Neuron (in vitro differentiated cells): ENCODE measurements at regions not wholly inside any gene's neighbourhood (a gene's known extent, or its start where the extent isn't known, plus 50 kb on each side); places are given as distances from the start of the nearest gene placed in this dataset.
"Not testable (repeated sequence)": the region's sequence is repeated elsewhere in the genome, so short reads cannot be mapped to it uniquely, and the experiment has no call there.

Experiments
- H2AFZ ChIP-seq: one replicate; pipeline ENCODE4 v1.6.1; 2013; ENCODE audit warnings: low read depth, mild to moderate bottlenecking, inconsistent platforms, low read length, moderate library complexity
- H3K27me3 ChIP-seq: one replicate; pipeline ENCODE4 v1.6.1; 2013; ENCODE audit warnings: low read length; ENCODE audit not compliant: insufficient read depth
- H3K36me3 ChIP-seq: one replicate; pipeline ENCODE4 v1.6.1; 2013; ENCODE audit warnings: low read length; ENCODE audit not compliant: insufficient read depth
- H3K4me1 ChIP-seq: one replicate; pipeline ENCODE4 v1.6.1; 2013; ENCODE audit warnings: low read length; ENCODE audit not compliant: insufficient read depth
- H3K4me3 ChIP-seq: 2 replicates; pipeline ENCODE4 v1.5.1; 2013; ENCODE audit warnings: mild to moderate bottlenecking, low read length, moderate library complexity
- H3K9me3 ChIP-seq: one replicate; pipeline ENCODE4 v1.6.1; 2013; ENCODE audit warnings: low read length

DNA sequence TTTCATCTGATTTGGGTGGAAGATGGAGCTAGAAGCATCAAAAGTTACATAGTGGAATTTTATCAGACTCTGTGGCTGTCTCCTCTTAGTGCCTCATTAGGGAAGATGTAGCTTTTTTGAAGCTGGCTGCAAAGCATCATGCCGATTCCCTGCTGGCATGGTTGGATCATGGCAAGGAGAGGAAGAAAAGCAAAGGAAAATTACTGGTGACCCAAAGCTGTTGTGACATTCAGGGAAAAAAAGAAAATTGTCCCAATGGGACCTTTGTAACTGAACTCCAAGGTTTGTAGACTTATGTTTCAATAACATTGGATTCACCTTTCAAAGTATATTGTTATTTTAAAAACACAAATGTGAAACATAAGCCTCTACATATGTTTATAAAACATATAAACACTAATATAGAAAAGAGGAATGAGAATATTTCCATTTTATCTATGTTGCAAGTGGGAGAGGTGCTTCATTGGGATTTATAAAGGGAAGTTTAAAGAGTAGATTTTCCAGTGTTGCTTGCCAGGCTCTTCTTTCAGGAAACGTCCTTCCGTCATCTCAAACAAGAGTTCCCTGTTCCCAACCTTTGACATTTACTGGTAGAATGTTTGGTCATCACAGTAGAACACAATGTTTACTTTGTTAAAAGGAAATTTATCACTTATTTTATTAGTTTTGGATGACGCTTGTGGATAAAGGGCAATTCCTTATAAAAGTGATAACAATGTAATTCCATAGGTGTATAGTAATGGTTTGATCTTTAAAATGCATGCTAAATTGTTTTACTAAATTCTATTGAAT is 190.1 kb upstream of the GPRIN3 start:
- H3K4me3 ChIP-seq = no peak overlapping the region
- no peaks in the 10 kb centered on the region for H3K9me3 ChIP-seq
- H2AFZ ChIP-seq = no peak overlapping the region
- no peaks in the 10 kb centered on the region for H3K27me3 ChIP-seq
- no peaks in the 10 kb centered on the region for H3K36me3 ChIP-seq
- H3K4me1 ChIP-seq = no peaks in the 10 kb centered on the region

DNA sequence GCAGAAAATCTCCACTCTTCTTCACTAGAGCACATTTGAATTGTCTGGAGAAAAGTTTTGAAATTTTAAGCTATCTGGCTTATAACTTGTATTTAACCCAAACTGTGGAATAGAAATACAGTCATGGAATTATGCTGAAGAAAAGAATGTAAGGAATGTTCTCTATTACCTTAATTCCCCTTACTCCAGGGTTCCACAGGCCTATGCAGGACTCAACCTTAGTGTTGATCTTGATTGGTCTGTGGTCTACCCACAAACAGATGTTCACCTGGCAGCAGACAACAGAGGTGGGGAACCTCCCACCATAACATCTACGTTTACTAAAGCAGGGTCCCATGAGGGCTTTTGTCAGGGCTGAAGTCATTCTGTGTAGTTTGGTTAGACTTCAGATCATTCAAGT is 189.3 kb upstream of the GPRIN3 start:
- H3K4me3 ChIP-seq = no peak overlapping the region
- no peaks in the 10 kb centered on the region for H3K4me1 ChIP-seq
- no peaks in the 10 kb centered on the region for H3K27me3 ChIP-seq
- H3K9me3 ChIP-seq = no peaks in the 10 kb centered on the region
- H3K36me3 ChIP-seq = no peaks in the 10 kb centered on the region
- H2AFZ ChIP-seq = no peak overlapping the region

DNA sequence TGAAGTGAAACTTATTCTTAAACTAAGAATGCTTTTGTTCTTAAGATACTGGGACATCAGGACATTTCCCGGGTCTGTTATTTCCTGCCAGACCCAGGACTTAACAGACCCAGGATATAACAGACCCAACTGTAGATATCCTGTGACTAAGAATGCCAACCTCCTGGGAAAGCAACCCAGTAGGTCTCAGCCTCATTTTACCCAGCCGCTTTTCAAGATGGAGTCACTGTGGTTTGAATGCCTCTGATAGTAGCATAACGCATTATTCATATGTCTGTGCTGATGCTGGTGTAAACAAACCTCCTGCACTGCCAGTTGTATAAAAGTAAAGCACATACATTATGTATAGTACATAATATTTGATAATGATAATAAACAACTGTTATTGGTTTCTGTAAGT is 185.8 kb upstream of the GPRIN3 start:
- H2AFZ ChIP-seq = no peak overlapping the region
- H3K4me1 ChIP-seq = peaks cover 2% of the 10 kb centered on the region
- H3K27me3 ChIP-seq = no peaks in the 10 kb centered on the region
- H3K4me3 ChIP-seq = no peak overlapping the region
- H3K36me3 ChIP-seq = no peaks in the 10 kb centered on the region
- no peaks in the 10 kb centered on the region for H3K9me3 ChIP-seq

DNA sequence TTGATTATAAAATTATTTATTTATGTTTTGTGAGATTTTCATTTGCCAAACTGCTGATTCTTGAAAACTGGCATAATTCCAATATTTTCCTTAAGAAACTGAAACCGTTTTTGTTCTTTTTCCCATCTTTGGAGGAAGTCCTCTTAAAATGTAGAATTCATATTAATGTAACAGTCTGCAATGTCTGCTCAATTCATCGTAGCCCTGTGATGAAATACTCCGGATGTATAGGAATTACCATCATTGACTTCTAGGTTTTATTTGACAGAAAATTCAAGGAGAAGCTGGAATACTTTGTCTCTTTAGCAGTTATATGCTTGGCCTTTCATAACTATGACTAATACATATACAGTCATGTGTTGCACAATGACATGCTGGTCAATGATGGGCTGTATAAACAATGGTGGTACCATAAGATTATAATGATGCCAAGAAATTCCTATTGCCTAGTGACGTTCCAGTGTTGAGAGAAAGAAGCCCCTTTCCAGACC is 185.0 kb upstream of the GPRIN3 start:
- no peaks in the 10 kb centered on the region for H3K9me3 ChIP-seq
- no peaks in the 10 kb centered on the region for H3K36me3 ChIP-seq
- peaks cover 2% of the 10 kb centered on the region for H3K4me1 ChIP-seq
- H3K27me3 ChIP-seq = no peaks in the 10 kb centered on the region
- no peak overlapping the region for H2AFZ ChIP-seq
- H3K4me3 ChIP-seq = no peak overlapping the region

DNA sequence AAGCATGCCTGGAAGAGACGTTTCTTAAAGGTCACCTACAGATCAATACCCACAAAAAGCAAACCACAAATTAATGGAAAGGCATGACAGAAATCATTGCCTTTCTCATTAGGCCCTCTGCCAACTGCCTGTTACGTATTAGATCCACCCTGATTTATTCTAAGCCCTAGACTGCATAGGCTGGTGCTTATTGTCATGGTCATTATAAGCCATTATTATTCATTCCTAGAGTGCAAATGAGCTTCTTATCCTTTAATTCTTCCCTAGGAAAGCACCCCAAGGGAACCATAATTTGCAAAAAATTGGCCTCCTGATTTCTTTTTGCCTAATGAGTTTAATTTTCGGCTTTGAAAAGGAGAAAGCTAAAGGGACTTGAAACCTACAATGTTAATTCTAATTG is 184.2 kb upstream of the GPRIN3 start:
- Histone ChIP-seq H3K9me3 (no peaks in the 10 kb centered on the region), H3K4me1 (peaks cover 2% of the 10 kb centered on the region), H3K36me3 (no peaks in the 10 kb centered on the region), H2AFZ (no peak overlapping the region), H3K27me3 (no peaks in the 10 kb centered on the region), H3K4me3 (no peak overlapping the region)

DNA sequence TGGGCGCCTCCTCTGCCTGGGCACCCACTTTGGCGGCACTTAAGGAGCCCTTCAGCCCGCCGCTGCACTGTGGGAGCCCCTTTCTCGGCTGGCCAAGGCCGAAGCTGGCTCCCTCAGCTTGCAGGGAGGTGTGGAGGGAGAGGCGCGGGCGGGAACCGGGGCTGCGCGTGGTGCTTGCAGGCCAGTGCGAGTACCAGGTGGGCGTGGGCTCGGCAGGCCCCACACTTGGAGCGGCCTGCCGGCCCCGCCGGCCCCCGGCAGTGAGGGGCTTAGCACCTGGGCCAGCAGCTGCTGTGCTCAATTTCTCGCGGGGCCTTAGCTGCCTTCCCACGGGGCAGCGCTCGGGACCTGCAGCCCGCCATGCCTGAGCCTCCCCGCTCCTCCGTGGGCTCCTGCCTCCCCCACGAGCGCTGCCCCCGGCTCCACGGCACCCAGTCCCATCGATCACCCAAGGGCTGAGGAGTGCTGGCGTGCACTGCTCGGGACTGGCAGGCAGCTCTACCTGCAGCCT is 182.4 kb upstream of the GPRIN3 start:
- not testable (repeated sequence) for H2AFZ ChIP-seq, H3K9me3 ChIP-seq, H3K27me3 ChIP-seq, H3K36me3 ChIP-seq, H3K4me3 ChIP-seq, H3K4me1 ChIP-seq

DNA sequence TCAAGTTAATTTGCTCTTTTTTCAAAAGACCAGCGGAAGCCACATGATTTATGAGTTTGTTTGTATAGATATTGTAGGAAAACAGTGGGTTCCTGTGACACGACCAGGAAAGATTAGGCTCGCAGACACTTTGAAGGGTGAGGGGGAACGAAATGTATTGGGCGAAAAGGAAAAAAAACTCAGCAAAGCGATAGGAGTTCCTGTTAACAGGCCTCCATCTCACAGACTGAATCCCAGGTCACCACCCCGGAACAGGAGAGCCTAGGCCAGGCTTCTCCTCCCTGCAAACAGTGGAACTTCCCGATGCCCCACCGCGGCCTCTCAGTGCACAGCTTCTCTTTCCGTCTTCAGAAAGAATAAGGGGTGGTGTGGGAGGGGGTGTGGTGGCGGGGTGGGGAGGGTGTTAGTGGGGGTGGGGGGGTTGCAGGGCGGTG is 181.8 kb upstream of the GPRIN3 start:
- Histone ChIP-seq H2AFZ (no peak overlapping the region), H3K4me1 (peaks cover 2% of the 10 kb centered on the region), H3K9me3 (no peaks in the 10 kb centered on the region)

DNA sequence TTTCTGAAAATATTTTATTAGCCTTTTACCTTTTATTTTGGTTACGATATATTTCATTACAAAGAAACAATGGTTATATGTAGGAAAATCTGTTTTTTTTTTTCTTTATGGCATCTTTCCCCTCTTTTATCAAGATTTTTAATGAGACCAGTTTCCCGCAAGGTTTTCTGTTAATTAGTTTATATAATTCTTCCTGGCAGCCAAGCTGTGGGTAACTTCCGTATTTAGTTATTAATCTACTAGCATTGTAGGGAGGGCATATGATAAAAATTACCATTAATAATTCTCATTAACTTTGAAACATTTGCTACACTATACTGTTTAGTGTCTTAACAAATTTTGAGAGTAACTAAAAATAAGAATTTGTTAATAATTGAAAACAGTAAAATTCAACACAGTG is 181.1 kb upstream of the GPRIN3 start:
- peaks cover 2% of the 10 kb centered on the region for H3K4me1 ChIP-seq
- H2AFZ ChIP-seq = no peak overlapping the region
- H3K36me3 ChIP-seq = no peaks in the 10 kb centered on the region
- no peaks in the 10 kb centered on the region for H3K9me3 ChIP-seq
- H3K27me3 ChIP-seq = no peaks in the 10 kb centered on the region
- no peak overlapping the region for H3K4me3 ChIP-seq

More for the DNA sequence above, 181.8 kb upstream of the GPRIN3 start:
- Histone ChIP-seq H3K4me3 (no peak overlapping the region), H3K36me3 (no peaks in the 10 kb centered on the region), H3K27me3 (no peaks in the 10 kb centered on the region)

DNA sequence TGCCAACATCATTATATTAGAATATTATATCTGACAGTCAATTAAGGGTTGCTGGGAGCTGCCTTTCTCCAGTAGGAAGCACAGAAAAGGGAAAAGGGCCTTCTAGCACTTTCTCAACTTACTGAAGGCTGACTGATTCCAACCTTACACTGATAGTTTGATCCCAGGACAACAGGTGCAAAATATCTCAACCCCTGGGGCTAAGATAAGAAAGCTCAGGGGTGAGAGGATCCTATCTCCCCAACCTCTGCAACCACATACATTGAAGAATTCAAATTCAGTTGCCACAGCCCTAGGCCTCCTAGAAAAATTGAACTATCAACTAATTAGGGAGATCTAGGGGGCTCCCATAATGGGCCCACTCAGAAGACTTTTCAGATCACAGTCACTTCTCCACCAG is 179.1 kb upstream of the GPRIN3 start:
- no peaks in the 10 kb centered on the region for H3K36me3 ChIP-seq
- H3K4me1 ChIP-seq = peaks cover 2% of the 10 kb centered on the region
- no peak overlapping the region for H3K4me3 ChIP-seq
- no peak overlapping the region for H2AFZ ChIP-seq
- no peaks in the 10 kb centered on the region for H3K9me3 ChIP-seq
- no peaks in the 10 kb centered on the region for H3K27me3 ChIP-seq

DNA sequence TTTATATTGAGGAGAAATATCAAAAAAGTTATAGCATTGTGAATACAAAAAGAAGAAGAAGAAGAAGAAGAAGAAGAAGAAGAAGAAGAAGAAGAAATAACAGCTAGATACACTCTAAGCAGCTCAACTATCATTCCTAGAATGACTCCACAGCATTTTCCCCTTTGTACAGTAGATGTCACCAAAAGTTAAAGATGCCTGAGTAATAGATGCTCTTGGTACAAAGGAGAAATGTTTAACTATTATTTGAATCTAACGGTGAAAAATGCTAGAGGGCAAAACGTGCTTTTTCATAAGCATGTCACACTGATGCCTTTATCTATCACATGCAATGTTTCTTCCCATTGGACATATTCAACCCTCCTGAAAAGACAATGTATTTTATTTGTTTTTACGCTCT is 178.4 kb upstream of the GPRIN3 start:
- Histone ChIP-seq H3K27me3 (no peaks in the 10 kb centered on the region), H3K9me3 (no peaks in the 10 kb centered on the region), H3K4me1 (no peaks in the 10 kb centered on the region), H2AFZ (no peak overlapping the region), H3K36me3 (no peaks in the 10 kb centered on the region), H3K4me3 (no peak overlapping the region)

DNA sequence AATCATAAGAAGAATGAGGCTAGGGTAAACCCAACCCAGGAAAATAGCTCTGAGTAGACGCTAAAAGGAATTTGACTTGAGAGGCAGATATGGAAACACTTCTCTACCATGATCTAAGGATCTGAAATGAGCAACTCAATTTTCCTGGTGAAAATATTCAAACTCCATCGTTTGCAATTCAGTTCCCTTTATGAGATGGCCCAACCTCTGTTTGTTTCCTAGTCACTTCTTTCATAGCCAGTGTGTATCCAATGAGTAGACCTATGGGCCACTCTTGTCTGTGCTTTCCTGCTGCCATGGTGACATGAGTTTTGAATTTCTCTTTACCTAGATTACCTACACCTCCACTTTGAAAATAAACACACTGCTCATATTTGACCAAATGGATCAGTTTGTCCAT is 176.2 kb upstream of the GPRIN3 start:
- H2AFZ ChIP-seq = no peak overlapping the region

DNA sequence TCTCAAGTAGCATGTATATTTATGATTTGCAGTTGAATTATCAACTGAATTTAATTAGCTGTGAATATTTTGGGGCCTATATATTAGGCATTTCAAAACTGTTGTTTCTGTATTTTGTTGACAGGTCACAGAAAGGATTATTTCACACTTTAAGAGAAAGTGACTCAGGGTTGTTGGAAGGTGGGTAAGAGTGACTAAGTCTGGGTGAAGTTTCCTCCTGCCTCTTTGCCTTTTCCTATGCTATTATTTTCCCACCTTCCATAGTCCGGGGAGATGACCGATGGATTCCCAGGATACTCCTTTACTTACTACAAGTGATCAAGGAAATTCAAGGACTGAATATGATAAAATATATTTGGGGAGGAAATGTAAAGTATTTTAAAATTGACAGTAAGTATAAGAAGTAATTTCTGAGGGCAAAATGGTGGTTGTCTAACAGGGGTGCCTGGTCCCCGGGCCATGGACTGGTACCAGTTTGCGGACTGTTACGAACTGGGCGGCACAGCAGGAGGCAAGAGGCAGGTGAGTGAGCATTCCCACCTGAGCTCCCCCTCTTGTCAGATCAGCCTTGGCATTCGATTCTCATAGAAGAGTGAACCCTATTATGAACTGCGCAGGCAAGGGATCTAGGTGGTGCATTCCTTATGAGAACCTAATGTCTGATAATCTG is 175.5 kb upstream of the GPRIN3 start:
- H3K27me3 ChIP-seq = no peaks in the 10 kb centered on the region

More for the DNA sequence above, 176.2 kb upstream of the GPRIN3 start:
- Histone ChIP-seq H3K27me3 (no peaks in the 10 kb centered on the region), H3K9me3 (no peaks in the 10 kb centered on the region), H3K36me3 (no peaks in the 10 kb centered on the region), H3K4me1 (no peaks in the 10 kb centered on the region), H3K4me3 (no peak overlapping the region)

DNA sequence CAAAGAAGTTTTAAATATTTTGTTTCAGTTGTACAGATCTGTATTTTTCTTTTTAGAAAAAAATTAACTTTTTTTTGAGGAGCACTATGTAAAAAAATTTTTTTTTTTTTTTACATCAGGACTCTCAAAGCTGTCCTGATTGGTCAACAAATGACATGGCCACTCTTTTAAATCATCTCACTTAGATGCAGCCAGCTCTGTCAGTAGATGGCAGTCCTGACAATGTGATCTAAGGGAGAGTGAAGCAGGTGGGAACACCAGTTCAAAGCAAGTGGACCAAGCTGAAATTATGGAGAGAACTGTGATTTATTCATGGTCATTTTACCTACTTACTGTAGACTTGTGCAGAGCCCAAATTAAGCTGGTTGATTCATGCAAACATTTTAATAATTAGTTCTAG is 174.7 kb upstream of the GPRIN3 start:
- Histone ChIP-seq H3K27me3 (no peaks in the 10 kb centered on the region), H3K4me3 (no peak overlapping the region), H2AFZ (no peak overlapping the region), H3K4me1 (no peaks in the 10 kb centered on the region), H3K36me3 (no peaks in the 10 kb centered on the region), H3K9me3 (no peaks in the 10 kb centered on the region)

More for the DNA sequence above, 175.5 kb upstream of the GPRIN3 start:
- Histone ChIP-seq H3K9me3 (no peaks in the 10 kb centered on the region), H3K4me1 (no peaks in the 10 kb centered on the region), H2AFZ (no peak overlapping the region), H3K36me3 (no peaks in the 10 kb centered on the region), H3K4me3 (no peak overlapping the region)
